Suprapubic skin (tissue), 3 donors: ENCODE measurements at regions not wholly inside any gene's neighbourhood (a gene's known extent, or its start where the extent isn't known, plus 50 kb on each side); places are given as distances from the start of the nearest gene placed in this dataset.

Source experiments
- CTCF ChIP-seq, 2 donors: fragments of 200-600 bp in 1 of 2; fragments of 450-650 bp in 1 of 2; sonication (generic) in 1 of 2; IDR thresholded peaks; one replicate each; pipeline ENCODE4 v1.5.1; 2016 to 2019; ENCODE audit warnings: antibody characterized with exemption in 2 of 2, mild to moderate bottlenecking in 1 of 2, moderate library complexity in 1 of 2
- POLR2AphosphoS5 ChIP-seq, 3 donors: sonication (generic); formaldehyde crosslinking; IDR thresholded peaks; one replicate each; pipeline ENCODE4 v1.6.1; 2017; ENCODE audit warnings: antibody characterized with exemption in 3 of 3

- TF ChIP-seq CTCF (IDR thresholded peaks at IDR 0.05) (no peak), POLR2AphosphoS5 (IDR thresholded peaks at IDR 0.05) (no peak)
Observed at GRCh38 chr17:22301353-22301745, 609.0 kb downstream of the KCNJ18 start.
